Activated CD4-positive, alpha-beta T cell treated with anti-CD3 and anti-CD28 coated beads, Interleukin-2, amount 50 U/mL, for 1 hour (primary cell): ENCODE measurements at regions not wholly inside any gene's neighbourhood (a gene's known extent, or its start where the extent isn't known, plus 50 kb on each side); places are given as distances from the start of the nearest gene placed in this dataset.

Source experiments
- DNase-seq: peaks from one replicate; pipeline ENCODE4 v3.0.0-alpha.2; 2020

GRCh38 chr14:104444159-104445030 is 135.2 kb upstream of the C14orf180 start:
- DNase-seq = no peak

GRCh38 chr14:104445086-104445485 is 134.5 kb upstream of the C14orf180 start:
- DNase-seq = no peak

GRCh38 chr14:104445832-104446381 is 133.7 kb upstream of the C14orf180 start:
- no peak for DNase-seq

GRCh38 chr14:104446611-104447010 is 133.0 kb upstream of the C14orf180 start:
- DNase-seq = no peak

- DNase-seq = no peak
Measured at GRCh38 chr14:104447750-104448149, 131.8 kb upstream of the C14orf180 start.

GRCh38 chr14:104448321-104448720 is 131.2 kb upstream of the C14orf180 start:
- DNase-seq = no peak

- no peak for DNase-seq
Measured at GRCh38 chr14:104448721-104449120, 130.8 kb upstream of the C14orf180 start.

GRCh38 chr14:104450811-104451401 is 128.7 kb upstream of the C14orf180 start:
- DNase-seq = no peak

- DNase-seq = no peak
Measured at GRCh38 chr14:104451474-104451873, 128.1 kb upstream of the C14orf180 start.

GRCh38 chr14:104458845-104459244 is 120.7 kb upstream of the C14orf180 start:
- no peak for DNase-seq

- no peak for DNase-seq
Measured at GRCh38 chr14:104460791-104461651, 118.5 kb upstream of the C14orf180 start.

- no peak for DNase-seq
Measured at GRCh38 chr14:104461676-104462449, 117.7 kb upstream of the C14orf180 start.

- no peak for DNase-seq
Measured at GRCh38 chr14:104462651-104463630, 116.6 kb upstream of the C14orf180 start.

GRCh38 chr14:104464907-104465306 is 114.7 kb upstream of the C14orf180 start:
- no peak for DNase-seq

- DNase-seq = no peak
Measured at GRCh38 chr14:104465482-104466390, 113.8 kb upstream of the C14orf180 start.

- DNase-seq = no peak
Measured at GRCh38 chr14:104467236-104467635, 112.3 kb upstream of the C14orf180 start.

GRCh38 chr14:104467641-104468040 is 111.9 kb upstream of the C14orf180 start:
- no peak for DNase-seq

- DNase-seq = no peak
Measured at GRCh38 chr14:104469591-104469990, 110.0 kb upstream of the C14orf180 start.

GRCh38 chr14:104470588-104470987 is 109.0 kb upstream of the C14orf180 start:
- no peak for DNase-seq

GRCh38 chr14:104471114-104471513 is 108.5 kb upstream of the C14orf180 start:
- no peak for DNase-seq
